ENCODE measurements at regions not wholly inside any gene's neighbourhood (a gene's known extent, or its start where the extent isn't known, plus 50 kb on each side); places are given as distances from the start of the nearest gene placed in this dataset.

DNA sequence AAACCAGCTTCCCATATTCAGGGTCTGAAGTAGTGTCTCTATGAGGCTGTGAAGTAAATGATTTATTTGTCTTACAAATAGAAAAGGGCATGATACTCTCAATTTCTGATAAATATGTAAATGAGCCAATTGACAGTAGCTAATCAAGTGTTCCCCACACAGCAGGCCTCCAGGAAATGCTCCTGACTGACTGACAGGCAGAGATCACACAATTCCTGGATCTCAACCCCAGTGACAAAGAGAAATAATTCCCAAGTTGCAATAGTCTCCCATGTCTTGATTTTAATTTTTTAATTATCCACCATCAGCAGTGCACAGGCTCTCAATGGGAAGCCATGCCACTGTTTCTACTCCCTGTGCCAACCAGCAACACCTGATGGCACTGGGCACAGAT, 390.4 kb downstream of the SOX11 start:
- no peak for TF ChIP-seq POLR2A (IDR thresholded peaks at IDR 0.05; ENCODE audit: low read length)
- TF ChIP-seq GATA1 (IDR thresholded peaks at IDR 0.05; ENCODE audit: low read depth, low read length): no peak
